Endothelial cell of umbilical vein (primary cell): ENCODE measurements at regions not wholly inside any gene's neighbourhood (a gene's known extent, or its start where the extent isn't known, plus 50 kb on each side); places are given as distances from the start of the nearest gene placed in this dataset.

ENCODE experiments used
- BruUV-seq: library from RNA; stranded (reverse); fragments of 400-500 nt; replicated peaks from 2 replicates; lab custom pipeline; 2021; lab: Mats Ljungman, UMichigan
- CTCF ChIA-PET: fragments of 300-600, 350-600 bp; sonication (Branson Sonifier 250); formaldehyde crosslinking; loops from one replicate; lab custom pipeline; 2021; ENCODE audit warnings: antibody characterized with exemption, inconsistent platforms; lab: Charles Lee
- POLR2A ChIA-PET: fragments of 300-600, 350-600 bp; sonication (Branson Sonifier 250); formaldehyde crosslinking; loops from one replicate; lab custom pipeline; 2021; ENCODE audit warnings: antibody characterized with exemption, inconsistent platforms; lab: Charles Lee
- DNase-seq: peaks from one replicate; pipeline ENCODE4 v3.0.0-alpha.2; 2011; ENCODE audit warnings: low read depth, low spot score
- FAIRE-seq: peaks from 2 replicates; lab custom pipeline; 2011; peaks lifted over from hg19 to GRCh38; lab: Jason Lieb, UNC
- H2AFZ ChIP-seq: 2 replicates; pipeline ENCODE4 v1.6.0; 2012; ENCODE audit warnings: low read depth, low read length, control low read depth, inconsistent platforms
- H3K27ac ChIP-seq: 2 replicates; pipeline ENCODE4 v1.5.1; 2011; ENCODE audit warnings: low read depth, mild to moderate bottlenecking, control low read depth, low read length, moderate library complexity; ENCODE audit not compliant: insufficient read depth
- H3K27me3 ChIP-seq, 2 experiments: 2 replicates each; pipeline versions ENCODE4 v1.6.0 to v1.6.1; 2011; ENCODE audit warnings: low read length in 2 of 2, mixed read lengths in 1 of 2; ENCODE audit not compliant: control insufficient read depth in 2 of 2, insufficient read depth in 2 of 2
- H3K36me3 ChIP-seq, 2 experiments: 2 replicates in 1 of 2; 3 replicates in 1 of 2; pipeline ENCODE4 v1.5.1; 2011; ENCODE audit warnings: low read length in 2 of 2, mild to moderate bottlenecking in 1 of 2, moderate library complexity in 1 of 2; ENCODE audit not compliant: control insufficient read depth in 2 of 2, insufficient read depth in 2 of 2; ENCODE audit errors: extremely low read depth in 1 of 2
- H3K4me1 ChIP-seq: 3 replicates; pipeline ENCODE4 v1.5.1; 2011; ENCODE audit warnings: mild to moderate bottlenecking, low read length; ENCODE audit not compliant: control insufficient read depth, insufficient read depth; ENCODE audit errors: extremely low read depth
- H3K4me2 ChIP-seq: 2 replicates; pipeline ENCODE4 v1.6.1; 2011; ENCODE audit warnings: low read length, control low read depth, mixed read lengths; ENCODE audit not compliant: insufficient read depth
- H3K4me3 ChIP-seq, 3 experiments: fragments of 200-600 bp in 1 of 3; sonication (generic), shearing (Covaris generic) in 1 of 3; replicated peaks in 1 of 3; 2 replicates each; pipeline ENCODE4 v1.5.1; 2011 to 2016; ENCODE audit warnings: control low read depth in 3 of 3, low read length in 3 of 3, mild to moderate bottlenecking in 2 of 3, inconsistent platforms in 1 of 3, low read depth in 1 of 3, moderate library complexity in 1 of 3; ENCODE audit not compliant: insufficient read depth in 1 of 3
- H3K79me2 ChIP-seq: 2 replicates; pipeline ENCODE4 v1.6.0; 2012; ENCODE audit warnings: low read length, inconsistent platforms; ENCODE audit not compliant: control insufficient read depth, insufficient read depth
- H3K9ac ChIP-seq: replicated peaks from 2 replicates; pipeline ENCODE3; 2011; ENCODE audit warnings: low read length, control low read depth; ENCODE audit not compliant: insufficient read depth; ENCODE audit errors: extremely low read depth
- H3K9me1 ChIP-seq: replicated peaks from 3 replicates; pipeline ENCODE4 v1.6.0; 2011; ENCODE audit warnings: mild to moderate bottlenecking, low read length; ENCODE audit not compliant: control insufficient read depth, insufficient read depth; ENCODE audit errors: extremely low read depth
- H3K9me3 ChIP-seq: replicated peaks from 2 replicates; pipeline ENCODE4 v1.5.1; 2012; ENCODE audit warnings: low read length, inconsistent platforms; ENCODE audit not compliant: control insufficient read depth, insufficient read depth
- H4K20me1 ChIP-seq: replicated peaks from 2 replicates; pipeline ENCODE3; 2011; ENCODE audit warnings: mild to moderate bottlenecking, low read length; ENCODE audit not compliant: control insufficient read depth, insufficient read depth; ENCODE audit errors: extremely low read depth
- EZH2 ChIP-seq: IDR thresholded peaks from 2 replicates; pipeline ENCODE4 v1.6.1; 2012; ENCODE audit warnings: borderline replicate concordance, low read depth, mild to moderate bottlenecking, moderate library complexity, low read length, inconsistent platforms; ENCODE audit not compliant: severe bottlenecking
- FOS ChIP-seq: IDR thresholded peaks from 2 replicates; pipeline ENCODE4 v1.6.1; 2011; ENCODE audit warnings: mild to moderate bottlenecking, low read length, moderate library complexity, borderline replicate concordance; ENCODE audit not compliant: insufficient read depth
- GATA2 ChIP-seq: IDR thresholded peaks from 2 replicates; pipeline ENCODE4 v1.7.0; 2011; ENCODE audit warnings: low read depth, mild to moderate bottlenecking, moderate library complexity, mixed read lengths, low read length; ENCODE audit not compliant: insufficient read length, insufficient read depth
- JUN ChIP-seq: IDR thresholded peaks from 2 replicates; pipeline ENCODE4 v1.6.1; 2011; ENCODE audit warnings: borderline replicate concordance, low read depth; ENCODE audit not compliant: insufficient read length, insufficient read depth
- MYC ChIP-seq: IDR thresholded peaks from one replicate; pipeline ENCODE4 v1.6.1; 2011; ENCODE audit warnings: mild to moderate bottlenecking, low read depth, low read length
- POLR2A ChIP-seq: IDR thresholded peaks from 2 replicates; pipeline ENCODE4 v1.6.1; 2012; ENCODE audit warnings: low read depth, mild to moderate bottlenecking, control low read depth, low read length
- POLR2AphosphoS5 ChIP-seq: IDR thresholded peaks from 2 replicates; pipeline ENCODE4 v1.6.1; 2012; ENCODE audit warnings: low read depth, mild to moderate bottlenecking, control low read depth, low read length, moderate library complexity; ENCODE audit not compliant: insufficient read depth
- dilution Hi-C: fragments of 300-500 bp; cut with MboI; formaldehyde crosslinking; loops from one replicate; pipeline ENCODE4 v1.15.0; 2019; ENCODE audit warnings: low sequenced_read_pairs; ENCODE audit not compliant: extremely low pct_ligation_motif_present
- intact Hi-C: fragments of 100-400 bp; cut with micrococcal nuclease; formaldehyde crosslinking; loops from one replicate; pipeline ENCODE4 v1.10.0; 2022
- TF ChIP-seq, protein P1 (sequence below): IDR thresholded peaks from 2 replicates; pipeline ENCODE4 v1.6.1; 2011; ENCODE audit not compliant: insufficient read depth, insufficient read length
- TF ChIP-seq, protein P2 (sequence below), 2 donors: IDR thresholded peaks; 1 replicate in 1 of 2; 2 replicates in 1 of 2; pipeline ENCODE4 v1.5.1; 2011; ENCODE audit warnings: low read length in 2 of 2, mild to moderate bottlenecking in 2 of 2, moderate library complexity in 2 of 2, control low read depth in 1 of 2, inconsistent platforms in 1 of 2, low read depth in 1 of 2; ENCODE audit not compliant: insufficient read depth in 1 of 2; ENCODE audit errors: extremely low read depth in 1 of 2

DNA sequence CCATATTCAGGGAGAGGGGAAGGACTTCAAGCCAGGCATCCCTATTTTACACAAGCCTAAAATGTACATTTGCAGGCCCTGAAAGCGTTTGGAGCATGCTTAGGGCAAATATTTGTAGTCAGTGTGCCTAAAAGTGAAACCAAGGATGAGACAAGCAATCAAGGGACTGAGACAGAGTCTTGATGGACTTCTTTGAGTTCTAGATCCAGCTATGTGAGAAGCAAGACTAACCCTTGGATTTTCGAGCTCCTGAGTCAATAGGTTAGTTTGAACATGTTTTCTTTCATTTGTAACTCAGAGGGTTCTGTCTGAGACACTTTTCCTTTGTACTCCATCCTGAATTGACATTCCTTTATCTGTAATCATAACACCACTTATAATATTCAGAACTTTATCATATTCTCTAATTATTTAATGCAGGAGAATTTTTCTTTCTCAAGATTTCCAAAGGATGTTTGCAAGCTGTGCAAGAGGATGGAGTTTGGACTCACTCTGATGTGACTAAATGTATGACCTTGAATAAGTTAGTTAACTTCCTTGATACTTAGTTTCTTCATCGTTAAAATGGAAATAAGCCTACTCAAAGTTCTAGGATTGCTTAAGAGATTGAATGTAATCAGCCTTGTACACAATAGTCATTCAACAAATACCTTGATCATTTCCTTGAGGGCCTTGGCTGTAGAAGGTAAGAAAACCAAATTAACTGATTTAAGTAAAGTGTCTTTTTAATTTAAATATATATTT lies 1237.8 kb upstream of the ZEB2 start:
- Histone ChIP-seq H3K27me3 (no peaks in the 10 kb centered on the region), H3K9ac (no peak overlapping the region), H3K4me1 (peaks cover 13% of the 10 kb centered on the region), H3K27ac (no peak overlapping the region), H4K20me1 (no peaks in the 10 kb centered on the region), H3K9me3 (no peaks in the 10 kb centered on the region), H3K4me3 (no peak overlapping the region), H3K9me1 (no peaks in the 10 kb centered on the region), H3K4me2 (no peak overlapping the region), H2AFZ (peak overlapping the region; percentile 50), H3K36me3 (no peaks in the 10 kb centered on the region), H3K79me2 (no peaks in the 10 kb centered on the region)
- CTCF ChIA-PET, result no interaction called here
- POLR2A ChIA-PET, result no interaction called here
- TF ChIP-seq EZH2, result no peak
- TF ChIP-seq FOS, result no peak
- no peak for TF ChIP-seq POLR2A
- TF ChIP-seq, protein P1, sequence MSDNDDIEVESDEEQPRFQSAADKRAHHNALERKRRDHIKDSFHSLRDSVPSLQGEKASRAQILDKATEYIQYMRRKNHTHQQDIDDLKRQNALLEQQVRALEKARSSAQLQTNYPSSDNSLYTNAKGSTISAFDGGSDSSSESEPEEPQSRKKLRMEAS, result no peak
- TF ChIP-seq, protein P2, sequence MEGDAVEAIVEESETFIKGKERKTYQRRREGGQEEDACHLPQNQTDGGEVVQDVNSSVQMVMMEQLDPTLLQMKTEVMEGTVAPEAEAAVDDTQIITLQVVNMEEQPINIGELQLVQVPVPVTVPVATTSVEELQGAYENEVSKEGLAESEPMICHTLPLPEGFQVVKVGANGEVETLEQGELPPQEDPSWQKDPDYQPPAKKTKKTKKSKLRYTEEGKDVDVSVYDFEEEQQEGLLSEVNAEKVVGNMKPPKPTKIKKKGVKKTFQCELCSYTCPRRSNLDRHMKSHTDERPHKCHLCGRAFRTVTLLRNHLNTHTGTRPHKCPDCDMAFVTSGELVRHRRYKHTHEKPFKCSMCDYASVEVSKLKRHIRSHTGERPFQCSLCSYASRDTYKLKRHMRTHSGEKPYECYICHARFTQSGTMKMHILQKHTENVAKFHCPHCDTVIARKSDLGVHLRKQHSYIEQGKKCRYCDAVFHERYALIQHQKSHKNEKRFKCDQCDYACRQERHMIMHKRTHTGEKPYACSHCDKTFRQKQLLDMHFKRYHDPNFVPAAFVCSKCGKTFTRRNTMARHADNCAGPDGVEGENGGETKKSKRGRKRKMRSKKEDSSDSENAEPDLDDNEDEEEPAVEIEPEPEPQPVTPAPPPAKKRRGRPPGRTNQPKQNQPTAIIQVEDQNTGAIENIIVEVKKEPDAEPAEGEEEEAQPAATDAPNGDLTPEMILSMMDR (IDR thresholded peaks at IDR 0.05; ENCODE audit: extremely low read depth in 1 of 2, insufficient read depth in 1 of 2, low read depth in 1 of 2, low read length in 2 of 2), result no peak
- TF ChIP-seq POLR2AphosphoS5, result no peak
- TF ChIP-seq JUN, result no peak
- TF ChIP-seq GATA2, result no peak
- no peak for TF ChIP-seq MYC
- FAIRE-seq (no peak), DNase-seq (no peak)
- intact Hi-C loops, result loop anchor here (10.0 kb wide), 1 partner anchor 643 kb away; no protein-coding TSS in a partner anchor
- dilution Hi-C loops, result no loop called here
- BruUV-seq, result no TSS peak
